Ishikawa (cell line): ENCODE measurements at regions not wholly inside any gene's neighbourhood (a gene's known extent, or its start where the extent isn't known, plus 50 kb on each side); places are given as distances from the start of the nearest gene placed in this dataset.

Source experiments
- CEBPB ChIP-seq: IDR thresholded peaks from 2 replicates; pipeline ENCODE4 v1.6.1; 2012
- CREB1 ChIP-seq: IDR thresholded peaks from 2 replicates; pipeline ENCODE4 v1.6.1; 2012; ENCODE audit warnings: low read depth
- EP300 ChIP-seq: IDR thresholded peaks from 2 replicates; pipeline ENCODE4 v1.6.1; 2012; ENCODE audit warnings: borderline replicate concordance
- FOXM1 ChIP-seq: IDR thresholded peaks from 2 replicates; pipeline ENCODE4 v1.6.1; 2012; ENCODE audit warnings: low read depth, borderline replicate concordance
- NFIC ChIP-seq: IDR thresholded peaks from 2 replicates; pipeline ENCODE4 v1.6.1; 2012
- RAD21 ChIP-seq: IDR thresholded peaks from 2 replicates; pipeline ENCODE4 v1.6.1; 2012; ENCODE audit warnings: low read depth
- TAF1 ChIP-seq: IDR thresholded peaks from 2 replicates; pipeline ENCODE4 v1.6.1; 2012; ENCODE audit warnings: low read depth, mild to moderate bottlenecking
- TCF12 ChIP-seq: IDR thresholded peaks from 2 replicates; pipeline ENCODE4 v1.6.1; 2012; ENCODE audit warnings: low read depth
- TEAD4 ChIP-seq: IDR thresholded peaks from 2 replicates; pipeline ENCODE4 v1.6.1; 2012
- YY1 ChIP-seq: IDR thresholded peaks from 2 replicates; pipeline ENCODE4 v1.6.1; 2012; ENCODE audit warnings: low read depth
- TF ChIP-seq, protein P1 (sequence below): IDR thresholded peaks from 2 replicates; pipeline ENCODE4 v1.6.1; 2012
- TF ChIP-seq, protein P2 (sequence below): IDR thresholded peaks from 2 replicates; pipeline ENCODE4 v1.6.1; 2012
- TF ChIP-seq, protein P3 (sequence below): IDR thresholded peaks from 2 replicates; pipeline ENCODE4 v1.6.1; 2012; ENCODE audit warnings: low read depth, mild to moderate bottlenecking

DNA sequence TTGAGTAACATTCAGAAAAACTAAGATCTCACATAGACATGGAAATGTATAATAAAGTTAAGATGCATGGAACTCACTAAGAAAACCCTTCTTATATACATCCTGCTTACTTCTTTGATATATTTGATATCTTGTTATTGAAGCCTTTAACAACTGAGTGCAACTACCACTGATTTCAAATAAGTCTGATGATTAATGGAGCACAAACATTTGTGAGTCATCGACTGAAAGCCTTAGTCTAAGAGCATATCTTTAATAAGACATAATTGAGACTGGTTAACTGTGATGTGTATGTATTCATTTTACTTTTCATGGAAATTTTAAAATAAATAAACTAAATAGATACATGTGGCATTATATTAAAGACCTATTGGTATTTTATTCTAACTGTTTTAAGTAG, 740.5 kb downstream of the EPHA3 start:
- TF ChIP-seq EP300 (no peak), TAF1 (no peak), RAD21 (no peak), FOXM1 (no peak), TEAD4 (no peak), CREB1 (no peak), TCF12 (no peak), CEBPB (no peak), YY1 (no peak), NFIC (no peak)
- TF ChIP-seq, protein P1, sequence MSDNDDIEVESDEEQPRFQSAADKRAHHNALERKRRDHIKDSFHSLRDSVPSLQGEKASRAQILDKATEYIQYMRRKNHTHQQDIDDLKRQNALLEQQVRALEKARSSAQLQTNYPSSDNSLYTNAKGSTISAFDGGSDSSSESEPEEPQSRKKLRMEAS, result no peak
- TF ChIP-seq, protein P2, sequence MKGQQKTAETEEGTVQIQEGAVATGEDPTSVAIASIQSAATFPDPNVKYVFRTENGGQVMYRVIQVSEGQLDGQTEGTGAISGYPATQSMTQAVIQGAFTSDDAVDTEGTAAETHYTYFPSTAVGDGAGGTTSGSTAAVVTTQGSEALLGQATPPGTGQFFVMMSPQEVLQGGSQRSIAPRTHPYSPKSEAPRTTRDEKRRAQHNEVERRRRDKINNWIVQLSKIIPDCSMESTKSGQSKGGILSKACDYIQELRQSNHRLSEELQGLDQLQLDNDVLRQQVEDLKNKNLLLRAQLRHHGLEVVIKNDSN, result no peak
- TF ChIP-seq, protein P3, sequence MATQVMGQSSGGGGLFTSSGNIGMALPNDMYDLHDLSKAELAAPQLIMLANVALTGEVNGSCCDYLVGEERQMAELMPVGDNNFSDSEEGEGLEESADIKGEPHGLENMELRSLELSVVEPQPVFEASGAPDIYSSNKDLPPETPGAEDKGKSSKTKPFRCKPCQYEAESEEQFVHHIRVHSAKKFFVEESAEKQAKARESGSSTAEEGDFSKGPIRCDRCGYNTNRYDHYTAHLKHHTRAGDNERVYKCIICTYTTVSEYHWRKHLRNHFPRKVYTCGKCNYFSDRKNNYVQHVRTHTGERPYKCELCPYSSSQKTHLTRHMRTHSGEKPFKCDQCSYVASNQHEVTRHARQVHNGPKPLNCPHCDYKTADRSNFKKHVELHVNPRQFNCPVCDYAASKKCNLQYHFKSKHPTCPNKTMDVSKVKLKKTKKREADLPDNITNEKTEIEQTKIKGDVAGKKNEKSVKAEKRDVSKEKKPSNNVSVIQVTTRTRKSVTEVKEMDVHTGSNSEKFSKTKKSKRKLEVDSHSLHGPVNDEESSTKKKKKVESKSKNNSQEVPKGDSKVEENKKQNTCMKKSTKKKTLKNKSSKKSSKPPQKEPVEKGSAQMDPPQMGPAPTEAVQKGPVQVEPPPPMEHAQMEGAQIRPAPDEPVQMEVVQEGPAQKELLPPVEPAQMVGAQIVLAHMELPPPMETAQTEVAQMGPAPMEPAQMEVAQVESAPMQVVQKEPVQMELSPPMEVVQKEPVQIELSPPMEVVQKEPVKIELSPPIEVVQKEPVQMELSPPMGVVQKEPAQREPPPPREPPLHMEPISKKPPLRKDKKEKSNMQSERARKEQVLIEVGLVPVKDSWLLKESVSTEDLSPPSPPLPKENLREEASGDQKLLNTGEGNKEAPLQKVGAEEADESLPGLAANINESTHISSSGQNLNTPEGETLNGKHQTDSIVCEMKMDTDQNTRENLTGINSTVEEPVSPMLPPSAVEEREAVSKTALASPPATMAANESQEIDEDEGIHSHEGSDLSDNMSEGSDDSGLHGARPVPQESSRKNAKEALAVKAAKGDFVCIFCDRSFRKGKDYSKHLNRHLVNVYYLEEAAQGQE, result no peak
